Retinal pigment epithelial cell (primary cell): ENCODE measurements at regions not wholly inside any gene's neighbourhood (a gene's known extent, or its start where the extent isn't known, plus 50 kb on each side); places are given as distances from the start of the nearest gene placed in this dataset.

Source experiments
- DNase-seq: peaks from one replicate; pipeline ENCODE4 v3.0.0-alpha.2; 2010; ENCODE audit warnings: low read depth
- H3K4me3 ChIP-seq: 2 replicates; pipeline ENCODE4 v1.5.1; 2011; ENCODE audit warnings: mild to moderate bottlenecking, low read length, control low read depth, moderate library complexity
- TF ChIP-seq, protein P1 (sequence below): conservative IDR thresholded peaks from 2 replicates; pipeline ENCODE4 v1.5.1; 2011; ENCODE audit warnings: low read depth, low read length, control low read depth, inconsistent platforms

DNA sequence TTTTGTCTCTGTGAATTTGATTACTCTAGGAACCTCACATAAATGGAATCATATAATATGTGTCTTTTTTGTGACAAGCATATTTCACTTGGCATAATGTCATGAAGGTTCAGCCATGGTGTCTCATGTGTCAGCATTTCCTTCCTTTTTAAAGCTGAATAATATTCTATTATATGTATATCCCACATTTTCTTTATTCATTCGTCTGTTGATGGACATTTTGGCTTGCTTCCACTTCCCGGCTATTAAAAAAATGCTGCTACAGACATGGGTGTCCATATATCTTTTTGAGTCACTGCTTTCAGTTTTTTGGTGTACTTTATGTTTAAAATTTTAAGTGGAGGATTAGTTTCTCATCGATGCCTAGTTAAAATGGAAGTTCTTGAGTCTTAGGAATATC, 59.8 kb upstream of the C5orf63 start:
- no peak for DNase-seq
- TF ChIP-seq, protein P1, sequence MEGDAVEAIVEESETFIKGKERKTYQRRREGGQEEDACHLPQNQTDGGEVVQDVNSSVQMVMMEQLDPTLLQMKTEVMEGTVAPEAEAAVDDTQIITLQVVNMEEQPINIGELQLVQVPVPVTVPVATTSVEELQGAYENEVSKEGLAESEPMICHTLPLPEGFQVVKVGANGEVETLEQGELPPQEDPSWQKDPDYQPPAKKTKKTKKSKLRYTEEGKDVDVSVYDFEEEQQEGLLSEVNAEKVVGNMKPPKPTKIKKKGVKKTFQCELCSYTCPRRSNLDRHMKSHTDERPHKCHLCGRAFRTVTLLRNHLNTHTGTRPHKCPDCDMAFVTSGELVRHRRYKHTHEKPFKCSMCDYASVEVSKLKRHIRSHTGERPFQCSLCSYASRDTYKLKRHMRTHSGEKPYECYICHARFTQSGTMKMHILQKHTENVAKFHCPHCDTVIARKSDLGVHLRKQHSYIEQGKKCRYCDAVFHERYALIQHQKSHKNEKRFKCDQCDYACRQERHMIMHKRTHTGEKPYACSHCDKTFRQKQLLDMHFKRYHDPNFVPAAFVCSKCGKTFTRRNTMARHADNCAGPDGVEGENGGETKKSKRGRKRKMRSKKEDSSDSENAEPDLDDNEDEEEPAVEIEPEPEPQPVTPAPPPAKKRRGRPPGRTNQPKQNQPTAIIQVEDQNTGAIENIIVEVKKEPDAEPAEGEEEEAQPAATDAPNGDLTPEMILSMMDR, result no peak

DNA sequence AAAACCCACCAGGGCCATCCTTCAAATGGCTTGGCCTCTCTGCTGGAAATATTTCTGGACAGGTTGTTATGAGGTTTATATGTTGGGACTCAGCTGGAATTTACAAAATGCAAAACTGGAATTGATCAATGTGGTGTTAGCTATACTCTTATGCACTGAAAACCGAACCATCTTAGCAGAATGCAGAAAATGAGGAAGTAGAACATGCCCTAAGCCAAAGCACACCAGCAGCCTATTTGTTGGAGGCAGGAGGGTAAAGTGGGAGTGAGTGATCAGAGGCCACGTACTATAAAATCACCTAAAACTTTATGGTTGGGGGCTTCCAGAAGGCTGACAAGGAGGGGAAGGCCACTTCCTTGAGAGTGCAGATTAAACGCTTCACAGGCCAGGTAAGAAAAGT, 63.6 kb upstream of the C5orf63 start:
- TF ChIP-seq, protein P1, result no peak
- no peak overlapping the region for H3K4me3 ChIP-seq
- DNase-seq, result no peak

More for the DNA sequence above, 59.8 kb upstream of the C5orf63 start:
- H3K4me3 ChIP-seq, result no peak overlapping the region

DNA sequence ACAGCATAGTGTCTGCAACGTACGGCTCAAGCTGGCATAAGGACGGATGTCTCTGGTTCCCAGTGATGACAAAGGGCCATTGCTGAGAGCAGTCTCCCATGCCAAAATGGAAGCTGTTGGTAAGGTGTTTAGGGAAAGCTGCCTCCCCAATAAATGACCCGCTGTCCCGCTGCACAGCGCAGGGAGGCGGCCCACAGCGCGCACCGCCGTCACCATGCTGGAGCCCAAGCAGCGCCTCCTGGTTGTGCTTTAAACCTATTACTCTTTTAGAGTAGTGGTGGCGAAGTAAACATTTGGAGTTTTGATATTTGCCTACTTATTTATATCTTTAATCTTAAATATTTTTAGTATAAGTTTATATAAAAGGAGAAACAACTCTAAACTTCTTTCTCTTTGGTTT, 70.4 kb upstream of the C5orf63 start:
- H3K4me3 ChIP-seq, result no peak overlapping the region
- no peak for DNase-seq
- TF ChIP-seq, protein P1, result no peak

DNA sequence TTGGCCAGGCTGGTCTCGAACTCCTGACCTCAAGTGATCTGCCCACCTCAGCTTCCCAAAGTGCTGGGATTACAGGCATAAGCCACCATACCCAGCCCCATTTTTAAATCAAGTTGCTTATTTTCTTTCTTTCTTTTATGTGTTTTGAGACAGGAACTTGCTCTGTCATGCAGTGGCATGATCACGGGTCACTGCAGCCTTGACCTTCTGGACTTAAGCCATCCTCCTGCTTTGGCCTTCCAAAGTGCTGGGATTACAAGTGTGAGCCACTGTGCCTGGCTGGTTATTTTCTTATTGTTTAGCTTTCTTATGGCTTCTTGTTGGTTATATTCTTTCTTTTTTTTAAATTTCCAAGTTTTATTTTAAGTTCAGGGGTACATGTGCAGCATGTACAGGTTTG, 79.7 kb upstream of the C5orf63 start:
- TF ChIP-seq, protein P1, result no peak
- H3K4me3 ChIP-seq, result no peak overlapping the region
- no peak for DNase-seq

DNA sequence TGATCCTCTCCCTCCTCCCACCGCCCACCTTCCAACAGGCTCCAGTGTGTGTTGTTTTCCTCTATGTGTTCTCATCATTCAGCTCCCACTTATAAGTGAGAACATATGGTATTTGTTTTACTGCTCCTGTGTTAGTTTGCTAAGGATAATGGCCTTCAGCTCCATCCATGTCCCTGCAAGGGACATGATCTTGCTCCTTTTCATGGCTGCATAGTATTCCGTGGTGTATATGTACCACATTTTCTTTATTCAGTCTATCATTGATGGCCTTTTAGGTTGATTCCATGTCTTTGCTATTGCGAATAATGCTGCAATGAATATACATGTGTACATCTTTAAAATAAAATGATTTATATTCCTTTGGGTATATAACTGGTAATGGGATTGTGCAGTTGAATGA, 80.2 kb upstream of the C5orf63 start:
- no peak overlapping the region for H3K4me3 ChIP-seq
- TF ChIP-seq, protein P1, result no peak
- DNase-seq, result no peak

DNA sequence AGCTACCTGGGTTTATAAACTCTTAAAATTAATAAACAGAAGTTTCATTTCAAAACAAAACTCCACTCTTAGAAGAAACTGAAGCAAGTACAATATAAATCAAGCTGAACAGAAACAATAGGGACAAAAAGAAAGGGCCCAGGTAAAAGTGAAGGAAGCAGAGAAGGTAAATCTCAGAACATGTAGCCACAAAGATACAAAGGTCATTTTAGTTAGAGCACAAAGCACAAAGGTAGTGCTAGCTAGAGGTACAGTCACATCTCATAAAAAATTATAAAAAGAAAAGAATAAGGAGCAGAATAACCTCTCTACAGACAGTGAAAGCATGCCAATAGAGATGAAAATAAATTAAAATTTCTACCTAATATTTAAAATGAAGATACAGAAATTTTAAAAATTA, 90.4 kb upstream of the C5orf63 start:
- TF ChIP-seq, protein P1, result no peak
- H3K4me3 ChIP-seq, result no peak overlapping the region
- no peak for DNase-seq

DNA sequence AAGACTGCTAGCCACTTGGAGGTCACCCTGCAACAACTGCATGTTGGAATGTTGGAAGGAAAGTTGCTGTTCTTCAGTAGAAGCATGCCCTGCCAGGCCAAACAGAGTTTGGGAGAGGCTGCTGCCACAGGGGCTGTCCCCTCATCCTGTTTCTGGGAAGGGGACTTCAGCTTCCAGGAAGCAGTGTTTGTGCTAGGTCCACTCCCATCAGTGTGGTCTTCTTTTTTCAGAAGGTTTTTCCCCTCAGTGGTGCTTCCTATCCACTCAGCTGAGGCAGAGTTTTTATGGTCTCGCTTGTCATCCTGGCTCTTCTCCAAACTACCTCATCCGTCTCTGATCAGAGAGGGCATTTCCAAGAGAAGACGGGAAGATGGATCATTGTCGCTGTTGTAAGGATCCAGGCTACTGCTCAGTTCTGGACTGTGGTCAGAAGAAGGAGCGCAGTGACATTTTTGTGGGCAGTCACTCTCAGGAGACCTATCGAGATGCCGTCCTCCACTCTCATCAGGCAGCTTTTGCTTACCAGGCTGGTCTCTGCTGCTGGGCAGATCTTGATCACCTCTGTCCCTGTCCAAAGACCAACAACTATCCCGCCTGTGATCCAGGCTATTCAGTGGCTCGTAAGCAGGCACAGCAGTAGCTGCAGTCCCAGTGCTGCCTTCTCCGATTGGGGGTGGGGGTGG, 97.8 kb upstream of the C5orf63 start:
- TF ChIP-seq, protein P1, result no peak
- no peak overlapping the region for H3K4me3 ChIP-seq
- DNase-seq, result no peak
